ENCODE measurements at regions not wholly inside any gene's neighbourhood (a gene's known extent, or its start where the extent isn't known, plus 50 kb on each side); places are given as distances from the start of the nearest gene placed in this dataset.

GRCh38 chr1:242745079-242745478 lies 220.6 kb upstream of the PLD5 start:
- peaks cover 7% of the 10 kb centered on the region for H3K4me1 Mint-ChIP-seq (ENCODE audit: low read depth, unreplicated experiment)
- intact Hi-C loops (cut with micrococcal nuclease; ENCODE audit: unreplicated experiment) = no loop called here
- H3K9me3 Mint-ChIP-seq (ENCODE audit: low read depth, unreplicated experiment) = peaks cover 14% of the 10 kb centered on the region
- CTCF ChIA-PET = no interaction called here
- no TSS peak for BruUV-seq (replicated peaks)
- no peak for TF ChIP-seq CTCF (IDR thresholded peaks at IDR 0.05; ENCODE audit: unreplicated experiment)
- H3K27ac Mint-ChIP-seq (ENCODE audit: unreplicated experiment) = no peak overlapping the region
- H3K4me3 Mint-ChIP-seq (ENCODE audit: low read depth, unreplicated experiment) = no peak overlapping the region
- H3K27me3 Mint-ChIP-seq (ENCODE audit: unreplicated experiment) = no peaks in the 10 kb centered on the region
- DNase-seq = no peak
- H3K36me3 Mint-ChIP-seq (ENCODE audit: insufficient read depth, unreplicated experiment) = no peaks in the 10 kb centered on the region

GRCh38 chr1:242743983-242744780 lies 219.7 kb upstream of the PLD5 start:
- Mint-ChIP-seq H3K27ac (ENCODE audit: unreplicated experiment) (no peak overlapping the region), H3K4me1 (ENCODE audit: low read depth, unreplicated experiment) (peaks cover 7% of the 10 kb centered on the region), H3K9me3 (ENCODE audit: low read depth, unreplicated experiment) (peaks cover 14% of the 10 kb centered on the region), H3K27me3 (ENCODE audit: unreplicated experiment) (no peaks in the 10 kb centered on the region), H3K36me3 (ENCODE audit: insufficient read depth, unreplicated experiment) (no peaks in the 10 kb centered on the region), H3K4me3 (ENCODE audit: low read depth, unreplicated experiment) (no peak overlapping the region)
- TF ChIP-seq CTCF (IDR thresholded peaks at IDR 0.05; ENCODE audit: unreplicated experiment) = no peak
- CTCF ChIA-PET = no interaction called here
- intact Hi-C loops (cut with micrococcal nuclease; ENCODE audit: unreplicated experiment) = no loop called here
- no peak for DNase-seq
- BruUV-seq (replicated peaks) = no TSS peak

- intact Hi-C loops (cut with micrococcal nuclease; ENCODE audit: unreplicated experiment) = no loop called here
- TF ChIP-seq CTCF (IDR thresholded peaks at IDR 0.05; ENCODE audit: unreplicated experiment) = no peak
- peaks cover 7% of the 10 kb centered on the region for H3K4me1 Mint-ChIP-seq (ENCODE audit: low read depth, unreplicated experiment)
- BruUV-seq (replicated peaks) = no TSS peak
- no peaks in the 10 kb centered on the region for H3K36me3 Mint-ChIP-seq (ENCODE audit: insufficient read depth, unreplicated experiment)
- CTCF ChIA-PET = no interaction called here
- no peak for DNase-seq
- peaks cover 14% of the 10 kb centered on the region for H3K9me3 Mint-ChIP-seq (ENCODE audit: low read depth, unreplicated experiment)
- H3K27me3 Mint-ChIP-seq (ENCODE audit: unreplicated experiment) = no peaks in the 10 kb centered on the region
- no peak overlapping the region for H3K27ac Mint-ChIP-seq (ENCODE audit: unreplicated experiment)
- H3K4me3 Mint-ChIP-seq (ENCODE audit: low read depth, unreplicated experiment) = no peak overlapping the region
These were observed 214.5 kb upstream of the PLD5 start for GRCh38 chr1:242738702-242739645.

GRCh38 chr1:242736611-242737010 lies 212.1 kb upstream of the PLD5 start:
- Mint-ChIP-seq H3K4me3 (ENCODE audit: low read depth, unreplicated experiment) (no peak overlapping the region), H3K36me3 (ENCODE audit: insufficient read depth, unreplicated experiment) (no peaks in the 10 kb centered on the region)
- TF ChIP-seq CTCF (IDR thresholded peaks at IDR 0.05; ENCODE audit: unreplicated experiment) = no peak

More at GRCh38 chr1:242736611-242737010, 212.1 kb upstream of the PLD5 start:
- no peak for DNase-seq
- CTCF ChIA-PET = no interaction called here
- Mint-ChIP-seq H3K27ac (ENCODE audit: unreplicated experiment) (no peak overlapping the region), H3K27me3 (ENCODE audit: unreplicated experiment) (no peaks in the 10 kb centered on the region), H3K9me3 (ENCODE audit: low read depth, unreplicated experiment) (peaks cover 3% of the 10 kb centered on the region), H3K4me1 (ENCODE audit: low read depth, unreplicated experiment) (no peaks in the 10 kb centered on the region)
- no TSS peak for BruUV-seq (replicated peaks)
- intact Hi-C loops (cut with micrococcal nuclease; ENCODE audit: unreplicated experiment) = no loop called here
